ENCODE measurements at regions not wholly inside any gene's neighbourhood (a gene's known extent, or its start where the extent isn't known, plus 50 kb on each side); places are given as distances from the start of the nearest gene placed in this dataset.

DNA sequence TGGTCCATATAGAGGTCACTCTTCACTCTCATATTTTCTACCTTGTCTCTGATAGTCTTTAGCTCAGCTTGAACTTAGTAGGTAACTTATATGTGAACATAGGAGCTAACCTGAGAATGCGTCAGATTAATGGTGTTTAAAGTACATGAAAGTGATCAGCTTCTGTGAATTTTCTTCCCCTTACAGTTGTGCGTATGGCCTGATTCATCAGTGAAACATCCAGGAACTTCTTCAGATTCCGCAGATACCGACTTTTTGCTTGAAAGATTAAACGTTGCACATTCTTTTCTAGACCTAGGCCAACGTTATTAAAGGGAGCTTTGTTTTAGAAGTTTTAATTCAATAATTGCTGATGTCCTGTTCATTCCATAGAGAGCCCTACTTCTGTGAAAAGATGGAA lies 1945.1 kb upstream of the SEL1L start:
- Histone ChIP-seq H3K27me3 (ENCODE audit: insufficient read depth, low read length) (no peaks in the 10 kb centered on the region), H2AFZ (ENCODE audit: low read length) (no peak overlapping the region), H3K36me3 (ENCODE audit: insufficient read depth, low read length) (no peaks in the 10 kb centered on the region), H3K9ac (ENCODE audit: low read length) (no peak overlapping the region), H3K9me2 (ENCODE audit: low read depth, low read length) (no peaks in the 10 kb centered on the region), H3K4me1 (ENCODE audit: insufficient read depth, low read length, severe bottlenecking) (no peaks in the 10 kb centered on the region), H3K4me2 (ENCODE audit: low read length) (no peak overlapping the region), H3F3A (ENCODE audit: insufficient read depth, low read length) (no peaks in the 10 kb centered on the region), H3K9me3 (ENCODE audit: low read length) (no peaks in the 10 kb centered on the region), H4K20me1 (ENCODE audit: insufficient read depth, low read length) (no peaks in the 10 kb centered on the region), H3K4me3 (ENCODE audit: low read depth, low read length, poor library complexity, severe bottlenecking) (no peak overlapping the region), H3K27ac (ENCODE audit: low read depth, low read length, poor library complexity, severe bottlenecking) (no peak overlapping the region), H3K79me2 (ENCODE audit: insufficient read depth, low read length) (no peaks in the 10 kb centered on the region)
- TF ChIP-seq, protein P1, sequence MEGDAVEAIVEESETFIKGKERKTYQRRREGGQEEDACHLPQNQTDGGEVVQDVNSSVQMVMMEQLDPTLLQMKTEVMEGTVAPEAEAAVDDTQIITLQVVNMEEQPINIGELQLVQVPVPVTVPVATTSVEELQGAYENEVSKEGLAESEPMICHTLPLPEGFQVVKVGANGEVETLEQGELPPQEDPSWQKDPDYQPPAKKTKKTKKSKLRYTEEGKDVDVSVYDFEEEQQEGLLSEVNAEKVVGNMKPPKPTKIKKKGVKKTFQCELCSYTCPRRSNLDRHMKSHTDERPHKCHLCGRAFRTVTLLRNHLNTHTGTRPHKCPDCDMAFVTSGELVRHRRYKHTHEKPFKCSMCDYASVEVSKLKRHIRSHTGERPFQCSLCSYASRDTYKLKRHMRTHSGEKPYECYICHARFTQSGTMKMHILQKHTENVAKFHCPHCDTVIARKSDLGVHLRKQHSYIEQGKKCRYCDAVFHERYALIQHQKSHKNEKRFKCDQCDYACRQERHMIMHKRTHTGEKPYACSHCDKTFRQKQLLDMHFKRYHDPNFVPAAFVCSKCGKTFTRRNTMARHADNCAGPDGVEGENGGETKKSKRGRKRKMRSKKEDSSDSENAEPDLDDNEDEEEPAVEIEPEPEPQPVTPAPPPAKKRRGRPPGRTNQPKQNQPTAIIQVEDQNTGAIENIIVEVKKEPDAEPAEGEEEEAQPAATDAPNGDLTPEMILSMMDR (IDR thresholded peaks at IDR 0.05; ENCODE audit: low read length), result no peak
- TF ChIP-seq EZH2 (IDR thresholded peaks at IDR 0.05; ENCODE audit: borderline replicate concordance, low read length), result no peak

DNA sequence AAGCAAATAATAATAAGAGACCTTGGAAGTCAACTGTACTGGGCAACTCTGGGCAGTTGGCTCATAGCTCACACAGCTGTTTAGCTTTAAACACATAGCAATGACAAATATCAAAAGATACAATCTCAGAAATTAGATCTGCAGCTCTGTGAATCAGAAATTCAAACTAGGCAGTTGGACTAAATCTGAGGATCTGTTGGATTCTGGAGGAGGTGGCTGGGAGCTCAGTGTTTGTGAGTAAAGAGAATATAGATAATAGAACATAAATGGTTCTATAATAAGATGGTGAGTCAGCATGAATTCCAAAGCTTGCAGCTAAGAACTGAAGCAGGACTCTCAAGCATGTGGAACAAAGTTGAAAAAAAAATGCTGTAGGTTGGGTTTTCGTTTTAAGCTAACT lies 1949.4 kb upstream of the SEL1L start:
- H3K79me2 ChIP-seq (ENCODE audit: insufficient read depth, low read length), result no peaks in the 10 kb centered on the region
- H3K36me3 ChIP-seq (ENCODE audit: insufficient read depth, low read length), result no peaks in the 10 kb centered on the region
- no peak overlapping the region for H3K4me3 ChIP-seq (ENCODE audit: low read depth, low read length, poor library complexity, severe bottlenecking)
- no peak overlapping the region for H3K4me2 ChIP-seq (ENCODE audit: low read length)
- H4K20me1 ChIP-seq (ENCODE audit: insufficient read depth, low read length), result no peaks in the 10 kb centered on the region
- no peaks in the 10 kb centered on the region for H3K9me3 ChIP-seq (ENCODE audit: low read length)
- H3K9me2 ChIP-seq (ENCODE audit: low read depth, low read length), result no peaks in the 10 kb centered on the region
- no peaks in the 10 kb centered on the region for H3K27me3 ChIP-seq (ENCODE audit: insufficient read depth, low read length)
- TF ChIP-seq EZH2 (IDR thresholded peaks at IDR 0.05; ENCODE audit: borderline replicate concordance, low read length), result no peak
- TF ChIP-seq, protein P1 (IDR thresholded peaks at IDR 0.05; ENCODE audit: low read length), result no peak
- no peak overlapping the region for H2AFZ ChIP-seq (ENCODE audit: low read length)
- no peaks in the 10 kb centered on the region for H3F3A ChIP-seq (ENCODE audit: insufficient read depth, low read length)
- H3K27ac ChIP-seq (ENCODE audit: low read depth, low read length, poor library complexity, severe bottlenecking), result no peak overlapping the region
- H3K9ac ChIP-seq (ENCODE audit: low read length), result no peak overlapping the region
- no peaks in the 10 kb centered on the region for H3K4me1 ChIP-seq (ENCODE audit: insufficient read depth, low read length, severe bottlenecking)

- Histone ChIP-seq H3K27ac (ENCODE audit: low read depth, low read length, poor library complexity, severe bottlenecking) (no peak overlapping the region), H3F3A (ENCODE audit: insufficient read depth, low read length) (no peaks in the 10 kb centered on the region), H2AFZ (ENCODE audit: low read length) (no peak overlapping the region), H3K9ac (ENCODE audit: low read length) (no peak overlapping the region), H3K4me2 (ENCODE audit: low read length) (no peak overlapping the region), H3K36me3 (ENCODE audit: insufficient read depth, low read length) (no peaks in the 10 kb centered on the region), H3K4me1 (ENCODE audit: insufficient read depth, low read length, severe bottlenecking) (no peaks in the 10 kb centered on the region), H4K20me1 (ENCODE audit: insufficient read depth, low read length) (no peaks in the 10 kb centered on the region), H3K79me2 (ENCODE audit: insufficient read depth, low read length) (no peaks in the 10 kb centered on the region), H3K4me3 (ENCODE audit: low read depth, low read length, poor library complexity, severe bottlenecking) (no peak overlapping the region), H3K9me3 (ENCODE audit: low read length) (no peaks in the 10 kb centered on the region), H3K9me2 (ENCODE audit: low read depth, low read length) (no peaks in the 10 kb centered on the region), H3K27me3 (ENCODE audit: insufficient read depth, low read length) (no peaks in the 10 kb centered on the region)
- no peak for TF ChIP-seq EZH2 (IDR thresholded peaks at IDR 0.05; ENCODE audit: borderline replicate concordance, low read length)
- TF ChIP-seq, protein P1 (IDR thresholded peaks at IDR 0.05; ENCODE audit: low read length), result no peak
Measured at GRCh38 chr14:83485591-83485990, 1951.9 kb upstream of the SEL1L start.
